B cell (primary cell): ENCODE measurements at regions not wholly inside any gene's neighbourhood (a gene's known extent, or its start where the extent isn't known, plus 50 kb on each side); places are given as distances from the start of the nearest gene placed in this dataset.

Experiments used
- ATAC-seq: fragments of 200-7000 bp; cut with Tn5 transposase; one replicate; pipeline ENCODE4 v1.10.0; 2021; ENCODE audit warnings: low read depth, mild to moderate bottlenecking, moderate number of reproducible peaks, moderate library complexity
- CTCF ChIA-PET: fragments of 350-600 bp; sonication (Branson Sonifier 250); formaldehyde crosslinking; loops from one replicate; lab custom pipeline; 2021; ENCODE audit warnings: antibody characterized with exemption, inconsistent platforms; lab: Charles Lee
- POLR2A ChIA-PET: fragments of 350-600 bp; sonication (Branson Sonifier 250); formaldehyde crosslinking; loops from one replicate; lab custom pipeline; 2021; ENCODE audit warnings: antibody characterized with exemption; lab: Charles Lee
- DNase-seq: peaks from one replicate; pipeline ENCODE4 v3.0.0; 2013
- H2AFZ ChIP-seq: 2 replicates; pipeline ENCODE4 v1.6.1; 2012; ENCODE audit warnings: mild to moderate bottlenecking, low read depth, low read length; ENCODE audit not compliant: insufficient read depth, poor library complexity, severe bottlenecking
- H3K27ac ChIP-seq, 2 donors: 1 replicate in 1 of 2; 2 replicates in 1 of 2; pipeline ENCODE4 v1.5.1; 2012 to 2013; ENCODE audit warnings: low read length in 2 of 2, mild to moderate bottlenecking in 2 of 2, moderate library complexity in 1 of 2
- H3K27me3 ChIP-seq, 4 experiments: fragments of 200-600 bp in 1 of 4; sonication (generic) in 1 of 4; replicated peaks in 1 of 4; 1 replicate in 2 of 4; 2 replicates in 2 of 4; pipeline versions ENCODE4 v1.6.1 to v1.7.0; 2013 to 2016; ENCODE audit warnings: low read length in 3 of 4, mild to moderate bottlenecking in 2 of 4, mixed read lengths in 1 of 4, moderate library complexity in 1 of 4; ENCODE audit not compliant: insufficient read depth in 4 of 4, control insufficient read depth in 3 of 4; ENCODE audit errors: control extremely low read depth in 1 of 4
- H3K36me3 ChIP-seq, 2 experiments: replicated peaks in 1 of 2; 1 replicate in 1 of 2; 2 replicates in 1 of 2; pipeline versions ENCODE4 v1.6.1 to v1.7.1; 2013; ENCODE audit warnings: low read length in 1 of 2; ENCODE audit not compliant: insufficient read depth in 2 of 2, control insufficient read depth in 1 of 2; ENCODE audit errors: control extremely low read depth in 1 of 2, extremely low read depth in 1 of 2
- H3K4me1 ChIP-seq, 2 donors: fragments of 200-600 bp in 1 of 2; sonication (generic) in 1 of 2; 1 replicate in 1 of 2; 2 replicates in 1 of 2; pipeline versions ENCODE4 v1.5.1 to v1.6.1; 2013 to 2017; ENCODE audit warnings: low read length in 2 of 2; ENCODE audit not compliant: control insufficient read depth in 2 of 2, insufficient read depth in 2 of 2
- H3K4me2 ChIP-seq: replicated peaks from 2 replicates; pipeline ENCODE3; 2012; ENCODE audit warnings: mild to moderate bottlenecking, low read depth, low read length; ENCODE audit not compliant: poor library complexity, severe bottlenecking
- H3K4me3 ChIP-seq, 5 experiments: fragments of 200-600 bp in 1 of 5; sonication (generic) in 1 of 5; 1 replicate in 3 of 5; 2 replicates in 2 of 5; pipeline versions ENCODE4 v1.5.1 to v1.7.0; 2011 to 2016; ENCODE audit warnings: low read length in 4 of 5, mild to moderate bottlenecking in 4 of 5, low read depth in 2 of 5, control low read depth in 1 of 5, moderate library complexity in 1 of 5; ENCODE audit not compliant: insufficient read depth in 1 of 5; ENCODE audit errors: control extremely low read depth in 1 of 5, extremely low read depth in 1 of 5
- H3K79me2 ChIP-seq: fragments of 200-600 bp; sonication (generic); one replicate; pipeline ENCODE4 v1.6.0; 2016; ENCODE audit warnings: low read length; ENCODE audit not compliant: control insufficient read depth, insufficient read depth
- H3K9ac ChIP-seq: fragments of 200-600 bp; sonication (generic); 2 replicates; pipeline ENCODE4 v1.6.1; 2017; ENCODE audit warnings: mild to moderate bottlenecking, low read length, moderate library complexity
- H3K9me3 ChIP-seq, 3 donors: one replicate each; pipeline versions ENCODE4 v1.6.1 to v1.7.1; 2013; ENCODE audit warnings: low read length in 2 of 3; ENCODE audit not compliant: control insufficient read depth in 2 of 3, insufficient read depth in 1 of 3; ENCODE audit errors: control extremely low read depth in 1 of 3
- H4K20me1 ChIP-seq: 2 replicates; pipeline ENCODE4 v1.6.0; 2012; ENCODE audit warnings: mild to moderate bottlenecking, low read length; ENCODE audit not compliant: insufficient read depth, control insufficient read depth, poor library complexity, severe bottlenecking
- H3K27ac Mint-ChIP-seq: one replicate; pipeline ENCODE4 v1.8.0; 2021; ENCODE audit warnings: mixed read lengths
- H3K27me3 Mint-ChIP-seq: one replicate; pipeline ENCODE4 v1.8.0; 2021; ENCODE audit warnings: mixed read lengths
- H3K4me1 Mint-ChIP-seq: one replicate; pipeline ENCODE4 v1.8.0; 2021; ENCODE audit warnings: mixed read lengths
- H3K4me3 Mint-ChIP-seq: one replicate; pipeline ENCODE4 v1.8.0; 2021; ENCODE audit warnings: mixed read lengths
- H3K9me3 Mint-ChIP-seq: one replicate; pipeline ENCODE4 v1.8.0; 2022; ENCODE audit warnings: mixed read lengths; ENCODE audit not compliant: insufficient read depth
- EZH2 ChIP-seq: IDR thresholded peaks from 2 replicates; pipeline ENCODE4 v1.6.1; 2012; ENCODE audit warnings: borderline replicate concordance, low read depth, mild to moderate bottlenecking, moderate library complexity, low read length; ENCODE audit not compliant: insufficient read depth, poor library complexity, severe bottlenecking
- WGBS: methylation state at CpG from one replicate; pipeline ENCODE4 v1.1.5; 2013; ENCODE audit warnings: missing lambda C conversion rate; ENCODE audit not compliant: insufficient coverage; 5-methylcytosine and 5-hydroxymethylcytosine counted together
- intact Hi-C: fragments of 100-400 bp; cut with micrococcal nuclease; formaldehyde crosslinking; loops from one replicate; pipeline ENCODE4 v1.10.0; 2022
- TF ChIP-seq, protein P1 (sequence below): fragments of 200-600 bp; IDR thresholded peaks from one replicate; pipeline ENCODE4 v1.8.0; 2022; ENCODE audit warnings: antibody characterized with exemption, mild to moderate bottlenecking

DNA sequence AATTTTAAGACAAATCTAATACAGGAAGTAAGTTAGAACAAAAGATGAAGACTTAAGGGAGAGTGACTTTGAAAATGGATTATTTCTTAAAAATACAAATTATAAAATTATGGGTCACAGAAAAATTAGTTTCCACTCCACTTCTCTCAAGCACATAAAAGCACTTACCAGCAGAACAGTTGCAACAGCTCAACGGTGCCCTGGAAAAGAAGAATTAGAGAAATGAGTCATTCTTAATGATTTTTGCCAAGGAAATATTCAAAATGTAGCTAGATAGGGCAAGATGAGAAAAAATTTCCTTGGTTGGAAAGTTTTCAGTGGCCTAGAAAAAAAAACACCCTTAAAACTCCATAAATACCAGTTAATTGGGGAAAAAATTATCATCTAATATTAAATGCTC lies 2185.6 kb upstream of the CELF4 start:
- Histone ChIP-seq H3K4me2 (no peak overlapping the region), H3K79me2 (no peaks in the 10 kb centered on the region), H3K4me1 (no peaks in the 10 kb centered on the region), H3K9ac (no peak overlapping the region), H4K20me1 (no peaks in the 10 kb centered on the region), H3K9me3 (peaks cover 0 to 19% (median 0%) of the 10 kb centered on the region in 3 donors), H3K4me3 (no peak overlapping the region), H3K27me3 (no peaks in the 10 kb centered on the region), H3K36me3 (no peaks in the 10 kb centered on the region), H3K27ac (no peak overlapping the region), H2AFZ (no peak overlapping the region)
- intact Hi-C loops, result no loop called here
- ATAC-seq (no peak), DNase-seq (no peak)
- no peak for TF ChIP-seq EZH2
- TF ChIP-seq, protein P1, sequence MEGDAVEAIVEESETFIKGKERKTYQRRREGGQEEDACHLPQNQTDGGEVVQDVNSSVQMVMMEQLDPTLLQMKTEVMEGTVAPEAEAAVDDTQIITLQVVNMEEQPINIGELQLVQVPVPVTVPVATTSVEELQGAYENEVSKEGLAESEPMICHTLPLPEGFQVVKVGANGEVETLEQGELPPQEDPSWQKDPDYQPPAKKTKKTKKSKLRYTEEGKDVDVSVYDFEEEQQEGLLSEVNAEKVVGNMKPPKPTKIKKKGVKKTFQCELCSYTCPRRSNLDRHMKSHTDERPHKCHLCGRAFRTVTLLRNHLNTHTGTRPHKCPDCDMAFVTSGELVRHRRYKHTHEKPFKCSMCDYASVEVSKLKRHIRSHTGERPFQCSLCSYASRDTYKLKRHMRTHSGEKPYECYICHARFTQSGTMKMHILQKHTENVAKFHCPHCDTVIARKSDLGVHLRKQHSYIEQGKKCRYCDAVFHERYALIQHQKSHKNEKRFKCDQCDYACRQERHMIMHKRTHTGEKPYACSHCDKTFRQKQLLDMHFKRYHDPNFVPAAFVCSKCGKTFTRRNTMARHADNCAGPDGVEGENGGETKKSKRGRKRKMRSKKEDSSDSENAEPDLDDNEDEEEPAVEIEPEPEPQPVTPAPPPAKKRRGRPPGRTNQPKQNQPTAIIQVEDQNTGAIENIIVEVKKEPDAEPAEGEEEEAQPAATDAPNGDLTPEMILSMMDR, result no peak
- CTCF ChIA-PET, result no interaction called here
- H3K27ac Mint-ChIP-seq, result no peak overlapping the region
- H3K27me3 Mint-ChIP-seq, result no peaks in the 10 kb centered on the region
- no peaks in the 10 kb centered on the region for H3K9me3 Mint-ChIP-seq
- H3K4me1 Mint-ChIP-seq, result no peaks in the 10 kb centered on the region
- WGBS, result no CpG with 5 or more reads among the region's 1 CpG
- H3K4me3 Mint-ChIP-seq, result no peak overlapping the region
- POLR2A ChIA-PET, result no interaction called here

DNA sequence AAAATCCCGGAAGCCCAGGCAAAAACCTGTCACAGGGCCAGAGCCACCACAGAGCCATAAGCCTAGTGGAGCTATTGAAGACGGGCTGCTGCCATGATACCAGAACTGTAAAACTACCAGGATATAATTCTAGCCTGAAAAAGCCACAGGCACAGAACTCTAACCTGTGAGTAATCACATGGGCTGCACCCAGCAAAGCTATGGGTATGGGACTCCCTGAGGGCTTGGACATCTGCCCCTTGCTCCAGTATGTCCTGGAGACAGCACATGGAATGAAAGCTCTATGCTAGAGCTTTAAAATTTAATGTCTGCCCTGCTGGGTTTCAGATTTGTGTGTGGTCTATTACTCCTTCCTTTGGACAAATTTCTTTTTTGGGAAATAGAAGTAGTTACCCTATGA lies 2183.6 kb upstream of the CELF4 start:
- no peak overlapping the region for H3K4me3 ChIP-seq
- H3K4me1 ChIP-seq, result no peaks in the 10 kb centered on the region
- H3K9me3 ChIP-seq, result peaks cover 0 to 19% (median 0%) of the 10 kb centered on the region in 3 donors
- no peak overlapping the region for H3K27ac ChIP-seq
- no peaks in the 10 kb centered on the region for H3K36me3 ChIP-seq
- H4K20me1 ChIP-seq, result no peaks in the 10 kb centered on the region
- POLR2A ChIA-PET, result no interaction called here
- no peak for TF ChIP-seq EZH2
- TF ChIP-seq, protein P1, result no peak
- CTCF ChIA-PET, result no interaction called here
- H3K79me2 ChIP-seq, result no peaks in the 10 kb centered on the region
- H3K27ac Mint-ChIP-seq, result no peak overlapping the region
- intact Hi-C loops, result no loop called here
- ATAC-seq (no peak), DNase-seq (no peak)
- H2AFZ ChIP-seq, result no peak overlapping the region
- H3K9me3 Mint-ChIP-seq, result no peaks in the 10 kb centered on the region
- no peaks in the 10 kb centered on the region for H3K27me3 Mint-ChIP-seq
- 95% methylated on average over 2 of the region's 2 CpGs for WGBS
- no peak overlapping the region for H3K4me3 Mint-ChIP-seq
- no peaks in the 10 kb centered on the region for H3K27me3 ChIP-seq
- H3K4me1 Mint-ChIP-seq, result no peaks in the 10 kb centered on the region
- no peak overlapping the region for H3K9ac ChIP-seq
- H3K4me2 ChIP-seq, result no peak overlapping the region
